Activated naive CD4-positive, alpha-beta T cell treated with anti-CD3 and anti-CD28 coated beads, Interleukin-2, amount 50 U/mL, for 16 hours (primary cell): ENCODE measurements at regions not wholly inside any gene's neighbourhood (a gene's known extent, or its start where the extent isn't known, plus 50 kb on each side); places are given as distances from the start of the nearest gene placed in this dataset.
A peak's percentile ranks its signal among the peaks of the same experiment; 100 is the strongest.
"Not testable (repeated sequence)": the region's sequence is repeated elsewhere in the genome, so short reads cannot be mapped to it uniquely, and the experiment has no call there.

Source experiments
- DNase-seq: peaks from one replicate; pipeline ENCODE4 v3.0.0-alpha.2; 2020

DNA sequence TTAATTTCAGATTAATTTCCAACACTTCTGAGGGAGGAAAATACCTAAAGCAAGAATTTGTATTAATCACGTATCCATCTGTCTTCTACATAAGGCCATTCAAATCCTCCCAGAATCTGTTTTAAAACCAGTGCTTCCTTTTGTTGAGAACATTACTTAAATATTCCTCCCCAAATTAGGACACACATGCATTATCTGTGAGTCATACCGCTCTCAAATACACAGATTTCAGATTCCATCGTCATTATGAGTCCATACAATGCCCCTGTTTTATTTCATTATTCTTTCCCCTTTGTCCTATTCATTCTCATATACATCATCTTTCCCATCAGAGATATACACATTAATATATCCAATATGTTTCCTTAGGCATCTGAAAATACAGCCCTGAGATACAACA, 57.3 kb upstream of the PRSS12 start:
- no peak for DNase-seq

DNA sequence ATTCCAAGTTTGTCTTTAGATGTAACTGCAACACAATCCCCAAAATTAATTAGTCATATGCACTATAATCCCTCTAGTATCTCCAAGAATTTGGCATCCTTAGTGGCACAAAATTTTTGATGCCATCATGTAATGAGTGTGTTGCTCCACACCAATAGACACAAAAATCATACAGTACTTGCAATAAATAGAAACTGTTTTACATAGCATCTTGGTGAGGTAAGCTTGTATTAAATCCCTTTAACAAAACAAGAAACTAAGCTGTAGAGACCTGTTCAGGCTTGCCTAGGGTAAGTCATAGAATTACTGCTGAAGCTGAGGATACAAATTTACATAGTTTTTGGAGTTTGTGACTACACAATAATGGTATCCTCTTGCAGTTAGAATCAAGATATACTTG, 64.5 kb upstream of the PRSS12 start:
- no peak for DNase-seq

- not testable (repeated sequence) for DNase-seq
These were observed 65.0 kb upstream of the PRSS12 start for GRCh38 chr4:118417800-118418199.

- DNase-seq, result not testable (repeated sequence)
These were observed 65.6 kb upstream of the PRSS12 start for GRCh38 chr4:118418396-118418795.

DNA sequence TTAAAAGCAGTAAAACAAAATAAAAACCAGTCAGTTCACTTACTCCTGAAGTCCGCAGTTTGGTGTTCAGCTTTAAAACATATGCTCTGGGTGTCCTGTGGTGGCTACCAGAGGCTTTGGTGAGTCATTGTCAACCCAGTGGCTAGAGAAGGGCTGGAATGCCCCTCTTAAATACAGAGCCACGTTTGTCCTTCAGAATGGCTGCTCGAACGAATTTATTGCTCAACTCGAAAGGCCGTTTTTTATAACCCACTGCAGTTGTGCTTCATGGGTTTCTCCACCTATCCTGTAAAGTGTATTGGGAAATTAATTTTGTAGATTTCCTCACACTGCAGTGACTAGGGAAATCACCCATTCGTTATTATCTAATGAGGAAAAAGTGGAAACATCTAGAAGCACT, 66.8 kb upstream of the PRSS12 start:
- DNase-seq, result not testable (repeated sequence)

DNA sequence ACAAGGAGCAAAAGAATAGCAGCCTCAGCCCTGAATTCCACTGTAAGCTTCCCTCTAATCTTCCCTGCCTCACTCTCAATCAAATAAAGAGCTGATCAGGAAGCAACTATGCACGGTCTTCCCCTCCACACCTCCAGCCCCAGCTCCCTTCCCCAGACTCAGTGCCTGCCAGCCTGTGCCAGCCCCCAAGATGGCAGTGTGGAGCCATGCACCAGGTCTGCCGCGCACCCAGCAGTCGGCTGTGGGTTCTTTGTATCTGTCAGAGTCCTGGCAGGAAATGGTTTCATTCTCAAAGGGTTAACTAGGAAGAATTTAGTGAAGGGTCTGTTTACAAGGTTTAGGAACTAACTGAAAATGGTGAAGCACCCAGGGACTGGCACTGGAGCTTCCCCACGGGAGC, 71.3 kb upstream of the PRSS12 start:
- peak; percentile 22 for DNase-seq

DNA sequence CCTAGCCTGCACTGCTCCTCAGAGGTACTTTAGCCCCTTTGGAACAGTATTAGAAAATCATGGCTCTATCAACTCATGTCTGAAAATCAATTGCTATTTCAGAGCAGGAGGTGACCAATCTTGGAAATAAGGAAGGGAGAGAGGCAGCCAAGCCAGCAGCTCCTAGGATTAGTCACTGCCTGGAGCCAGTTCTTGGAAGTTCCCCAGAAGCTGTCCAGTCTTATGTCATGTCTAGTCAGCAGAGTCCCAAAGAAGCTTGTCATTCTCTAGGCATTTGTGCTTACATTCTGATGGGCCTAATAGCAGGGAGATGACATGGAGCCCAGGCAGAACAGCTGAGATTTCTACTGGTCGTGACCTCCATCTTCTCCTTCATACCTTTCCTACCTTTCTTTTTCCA, 76.1 kb upstream of the PRSS12 start:
- DNase-seq, result not testable (repeated sequence)

- DNase-seq, result not testable (repeated sequence)
These were observed 79.6 kb upstream of the PRSS12 start for GRCh38 chr4:118432359-118432758.

- DNase-seq, result not testable (repeated sequence)
These were observed 81.0 kb upstream of the PRSS12 start for GRCh38 chr4:118433612-118434375.

DNA sequence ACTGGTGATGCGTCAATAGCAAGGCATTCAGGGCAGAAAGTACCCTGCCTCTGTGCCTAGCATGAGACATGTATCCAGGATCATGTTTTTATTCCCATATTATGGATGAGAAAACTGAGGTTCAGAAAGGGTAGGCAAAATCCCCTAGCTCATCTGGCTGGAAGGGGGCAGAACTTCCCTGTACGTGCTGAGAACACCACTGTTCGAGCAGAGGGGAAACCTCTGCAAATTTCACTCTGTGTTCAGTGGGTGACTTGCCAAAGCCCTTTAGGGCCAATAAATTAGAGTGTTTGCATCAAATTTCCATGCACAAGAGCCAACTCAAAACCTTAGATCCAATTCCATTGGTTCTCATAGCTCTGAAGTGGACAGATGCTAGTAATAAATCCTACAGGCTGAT, 82.6 kb upstream of the PRSS12 start:
- DNase-seq, result not testable (repeated sequence)

DNA sequence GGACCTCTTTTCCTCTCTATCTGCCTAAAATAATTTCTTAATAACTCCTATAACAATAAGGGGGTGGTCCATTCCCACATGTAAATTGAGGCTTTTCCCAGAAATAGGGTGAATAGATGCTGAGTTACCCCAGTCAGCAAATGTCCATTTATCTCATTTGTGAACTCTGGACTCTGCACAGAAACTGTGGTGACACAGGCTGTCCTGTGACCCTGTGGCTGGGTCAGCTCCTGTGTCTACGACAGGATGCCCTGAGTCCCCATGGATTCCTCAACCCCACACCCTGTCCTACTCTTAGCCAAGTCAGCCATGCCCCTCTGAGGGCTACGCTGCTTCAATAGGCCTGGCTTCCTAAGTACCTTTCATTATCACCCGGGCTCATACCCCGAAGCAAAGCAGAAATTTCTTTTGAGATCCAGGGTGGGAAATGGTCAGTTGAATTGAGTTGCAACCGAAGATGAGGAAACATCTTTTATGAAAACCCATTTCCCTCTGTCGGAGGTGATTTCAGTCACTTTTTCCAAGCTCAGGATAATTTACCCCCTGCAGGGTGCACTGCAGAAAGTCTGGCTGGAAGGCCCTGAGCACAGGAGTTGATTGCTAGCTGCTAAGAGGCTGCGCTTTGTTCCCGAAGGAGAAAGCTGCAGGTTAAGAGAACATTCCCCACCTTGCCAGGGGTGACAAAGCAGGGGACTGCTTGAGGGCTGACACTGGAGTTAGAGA, 89.5 kb upstream of the PRSS12 start:
- not testable (repeated sequence) for DNase-seq

DNA sequence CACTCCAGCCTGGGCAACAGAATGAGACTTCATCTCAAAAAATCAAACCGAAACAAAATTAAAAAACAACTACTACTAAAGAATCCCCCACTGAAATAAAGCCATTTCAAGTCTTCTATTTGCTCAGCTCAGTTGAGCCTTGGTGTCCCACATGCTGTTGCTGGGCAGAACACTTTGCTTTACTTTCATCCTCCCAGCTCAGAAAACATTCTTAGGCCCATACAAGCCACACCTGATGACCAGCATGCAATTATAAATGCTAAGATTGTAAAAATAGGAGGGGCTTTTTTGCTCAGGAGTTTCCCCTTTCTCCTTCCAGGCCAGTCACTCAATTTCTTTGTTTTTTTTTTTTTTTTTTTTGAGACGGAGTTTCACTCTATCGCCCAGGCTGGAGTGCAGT, 94.6 kb upstream of the PRSS12 start:
- DNase-seq, result not testable (repeated sequence)

DNA sequence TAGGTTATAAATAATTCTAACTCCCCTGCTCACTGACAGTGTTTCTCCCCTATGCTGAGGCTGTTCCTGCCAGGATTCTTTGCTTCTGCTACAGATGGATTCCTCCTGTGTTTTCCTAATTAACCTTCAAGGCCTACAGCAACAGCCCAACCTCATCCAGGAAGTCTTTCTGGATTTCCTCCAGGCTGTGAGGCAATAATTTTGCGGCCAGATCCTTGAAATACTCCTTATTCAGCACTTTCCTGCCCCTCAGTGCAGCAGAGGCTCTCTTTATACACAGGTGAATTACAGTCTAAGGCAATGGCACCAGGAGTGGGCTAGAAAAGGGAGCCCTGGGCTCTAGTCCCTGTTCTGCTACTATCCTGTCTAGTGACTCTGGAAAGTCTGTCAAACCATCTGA, 102.1 kb upstream of the PRSS12 start:
- not testable (repeated sequence) for DNase-seq

DNA sequence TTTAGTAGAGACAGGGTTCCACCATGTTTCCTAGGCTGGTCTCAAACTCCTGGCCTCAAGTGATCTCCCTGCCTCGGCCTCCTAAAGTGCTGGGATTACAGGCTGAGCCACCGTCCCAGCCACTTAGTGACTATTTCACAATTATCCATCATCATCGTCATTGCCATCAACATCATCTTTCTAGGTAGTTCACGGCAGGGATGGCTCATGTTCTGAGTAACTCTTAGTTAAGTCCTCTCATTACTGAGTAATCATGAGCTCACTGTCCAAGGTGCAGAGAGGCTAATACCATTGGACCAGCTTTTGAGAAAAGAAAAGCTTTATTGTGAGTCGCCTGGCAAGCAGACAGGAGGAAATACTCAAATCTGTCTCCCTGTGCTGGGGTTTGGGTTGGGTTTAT, 108.6 kb upstream of the PRSS12 start:
- DNase-seq, result not testable (repeated sequence)

DNA sequence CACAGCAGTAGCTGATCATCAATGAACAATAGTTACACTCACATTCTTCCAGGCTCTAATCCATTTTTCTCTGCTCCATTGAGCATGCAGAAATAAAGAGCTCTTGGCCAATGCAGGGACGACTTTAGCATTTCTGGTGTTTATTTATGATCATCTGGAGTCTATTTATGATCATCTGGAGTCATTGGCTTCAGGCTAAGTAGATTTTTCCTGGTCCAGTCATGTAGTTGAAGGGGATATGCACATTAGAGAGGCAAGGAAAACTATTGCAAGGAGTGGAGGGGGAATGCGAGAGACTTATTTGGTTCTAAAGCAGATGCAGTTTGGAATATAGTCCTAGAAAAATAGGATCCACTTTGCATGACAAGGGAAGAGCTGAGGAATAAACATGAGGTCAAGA, 113.0 kb upstream of the PRSS12 start:
- not testable (repeated sequence) for DNase-seq

GRCh38 chr4:118474001-118474626, 121.3 kb upstream of the PRSS12 start:
- DNase-seq, result not testable (repeated sequence)

GRCh38 chr4:118474771-118475170, 122.0 kb upstream of the PRSS12 start:
- not testable (repeated sequence) for DNase-seq

DNA sequence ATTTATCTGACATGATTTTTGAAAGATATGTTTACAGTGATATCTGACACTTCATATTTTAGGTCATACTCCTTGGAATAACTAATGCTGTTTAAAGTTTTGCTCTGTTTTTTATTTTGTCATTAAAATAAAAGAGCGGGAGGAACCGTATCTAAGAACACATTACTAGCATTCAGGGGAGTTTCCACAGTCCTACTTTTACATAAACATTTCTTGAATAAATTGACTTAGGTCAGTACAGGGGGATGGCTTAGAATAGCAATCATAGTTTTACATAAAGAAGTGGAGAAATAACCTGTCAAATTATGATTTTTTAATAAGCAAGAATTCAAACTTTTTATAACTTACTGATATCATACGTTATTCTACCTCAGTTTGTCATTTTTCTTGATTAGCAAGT, 123.1 kb upstream of the PRSS12 start:
- DNase-seq, result not testable (repeated sequence)

- DNase-seq, result not testable (repeated sequence)
These were observed 125.0 kb upstream of the PRSS12 start for GRCh38 chr4:118477826-118478225.

GRCh38 chr4:118485801-118486314, 133.1 kb upstream of the PRSS12 start:
- not testable (repeated sequence) for DNase-seq

DNA sequence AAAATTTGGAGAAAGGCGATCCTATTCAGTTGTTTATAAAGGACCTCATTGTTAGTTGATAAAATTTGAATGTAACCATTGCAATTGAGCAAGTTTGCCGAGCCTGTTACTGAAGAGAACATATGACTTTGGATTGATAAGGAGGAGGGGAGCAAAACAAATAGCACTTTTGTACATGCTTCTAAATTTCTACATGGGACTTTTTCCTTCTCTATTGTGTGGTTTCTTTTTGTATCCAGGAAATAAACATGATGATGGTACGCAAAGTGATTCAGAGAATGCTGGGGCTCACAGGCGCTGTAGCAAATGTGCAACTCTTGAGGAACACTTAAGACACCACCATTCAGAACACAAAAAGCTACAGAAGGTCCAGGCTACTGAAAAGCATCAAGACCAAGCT, 140.2 kb upstream of the PRSS12 start:
- DNase-seq, result not testable (repeated sequence)

- not testable (repeated sequence) for DNase-seq
These were observed 141.6 kb upstream of the PRSS12 start for GRCh38 chr4:118494437-118494836.

- DNase-seq, result not testable (repeated sequence)
These were observed 150.2 kb upstream of the PRSS12 start for GRCh38 chr4:118502967-118503366.
